ENCODE measurements at regions not wholly inside any gene's neighbourhood (a gene's known extent, or its start where the extent isn't known, plus 50 kb on each side); places are given as distances from the start of the nearest gene placed in this dataset.

GRCh38 chr4:107275225-107275624 is 239.1 kb upstream of the DKK2 start:
- no peak for TF ChIP-seq CTCF (conservative IDR thresholded peaks at IDR 0.05; ENCODE audit: low read length)
- no peak overlapping the region for H3K4me3 ChIP-seq (ENCODE audit: low read length)
- DNase-seq (ENCODE audit: low read depth), result no peak

- TF ChIP-seq CTCF (conservative IDR thresholded peaks at IDR 0.05; ENCODE audit: low read length), result no peak
- no peak overlapping the region for H3K4me3 ChIP-seq (ENCODE audit: low read length)
- DNase-seq (ENCODE audit: low read depth), result no peak
Observed at GRCh38 chr4:107270614-107271013, 234.5 kb upstream of the DKK2 start.

GRCh38 chr4:107269175-107269574 is 233.1 kb upstream of the DKK2 start:
- no peak overlapping the region for H3K4me3 ChIP-seq (ENCODE audit: low read length)
- no peak for TF ChIP-seq CTCF (conservative IDR thresholded peaks at IDR 0.05; ENCODE audit: low read length)
- DNase-seq (ENCODE audit: low read depth), result no peak

- no peak overlapping the region for H3K4me3 ChIP-seq (ENCODE audit: low read length)
- DNase-seq (ENCODE audit: low read depth), result no peak
- no peak for TF ChIP-seq CTCF (conservative IDR thresholded peaks at IDR 0.05; ENCODE audit: low read length)
Observed at GRCh38 chr4:107265859-107266258, 229.7 kb upstream of the DKK2 start.

GRCh38 chr4:107261241-107261874 is 225.2 kb upstream of the DKK2 start:
- no peak overlapping the region for H3K4me3 ChIP-seq (ENCODE audit: low read length)
- peak; percentile 9 for DNase-seq (ENCODE audit: low read depth)
- TF ChIP-seq CTCF (conservative IDR thresholded peaks at IDR 0.05; ENCODE audit: low read length), result no peak

GRCh38 chr4:107258359-107258758 is 222.2 kb upstream of the DKK2 start:
- no peak for TF ChIP-seq CTCF (conservative IDR thresholded peaks at IDR 0.05; ENCODE audit: low read length)

GRCh38 chr4:107255596-107255995 is 219.5 kb upstream of the DKK2 start:
- no peak for TF ChIP-seq CTCF (conservative IDR thresholded peaks at IDR 0.05; ENCODE audit: low read length)
- no peak for DNase-seq (ENCODE audit: low read depth)
- H3K4me3 ChIP-seq (ENCODE audit: low read length), result no peak overlapping the region

More at GRCh38 chr4:107258359-107258758, 222.2 kb upstream of the DKK2 start:
- H3K4me3 ChIP-seq (ENCODE audit: low read length), result no peak overlapping the region
- DNase-seq (ENCODE audit: low read depth), result peak; percentile 51

All from AG10803 (cell line).